ENCODE measurements at regions not wholly inside any gene's neighbourhood (a gene's known extent, or its start where the extent isn't known, plus 50 kb on each side); places are given as distances from the start of the nearest gene placed in this dataset.

DNA sequence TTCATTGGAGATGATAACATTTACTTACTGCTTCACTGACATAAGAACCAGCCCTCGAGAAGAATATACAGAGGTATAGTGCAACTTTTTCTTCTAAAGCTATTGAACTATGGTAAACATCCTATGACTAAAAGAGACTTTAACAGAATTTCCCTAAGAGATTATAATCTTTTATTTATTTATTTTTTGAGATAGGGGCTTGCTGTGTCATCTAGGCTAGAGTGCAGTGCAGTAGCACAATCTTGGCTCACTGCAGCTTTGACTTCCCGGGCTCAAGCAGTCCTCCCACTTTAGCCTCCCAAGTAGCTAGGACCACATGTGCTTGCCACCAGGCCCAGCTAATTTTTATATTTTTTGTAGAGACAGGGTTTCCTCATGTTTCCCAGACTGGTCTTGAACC, 258.5 kb upstream of the FERD3L start:
- 100% methylated on average over 1 of the region's 2 CpGs for WGBS (ENCODE audit: insufficient coverage)
- Histone ChIP-seq H3K27me3 (ENCODE audit: control insufficient read depth, insufficient read depth, low read length) (no peaks in the 10 kb centered on the region), H3K36me3 (ENCODE audit: control insufficient read depth, insufficient read depth, low read length) (no peaks in the 10 kb centered on the region), H3K27ac (ENCODE audit: low read depth, low read length) (no peak overlapping the region), H3K4me1 (ENCODE audit: control insufficient read depth, insufficient read depth, low read length) (no peaks in the 10 kb centered on the region), H3K9me3 (ENCODE audit: control insufficient read depth, insufficient read depth, low read length) (no peaks in the 10 kb centered on the region), H3K4me3 (ENCODE audit: low read depth, low read length) (no peak overlapping the region)
- DNase-seq (ENCODE audit: low read depth in 4 of 6, low spot score in 6 of 6) = no peak

DNA sequence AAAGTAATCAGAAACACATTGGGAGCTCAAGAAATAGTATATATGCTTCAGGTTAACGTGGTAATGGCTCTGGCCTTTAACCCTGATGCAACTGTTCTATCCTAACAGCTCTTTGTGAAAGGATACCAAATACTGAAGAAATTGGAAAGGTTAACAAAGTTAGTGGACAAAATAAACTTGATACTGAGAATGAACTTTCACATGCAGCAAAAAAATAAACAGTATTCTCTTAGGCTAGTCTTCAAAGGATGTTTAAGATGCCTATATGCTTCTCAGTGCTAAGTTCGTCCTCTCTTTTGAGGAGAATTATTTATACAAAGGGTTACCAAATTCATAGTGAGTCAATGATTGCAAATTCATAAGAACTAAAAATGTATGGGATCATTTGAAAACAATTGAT, 256.2 kb upstream of the FERD3L start:
- Histone ChIP-seq H3K9me3 (ENCODE audit: control insufficient read depth, insufficient read depth, low read length) (no peaks in the 10 kb centered on the region), H3K27me3 (ENCODE audit: control insufficient read depth, insufficient read depth, low read length) (no peaks in the 10 kb centered on the region), H3K36me3 (ENCODE audit: control insufficient read depth, insufficient read depth, low read length) (no peaks in the 10 kb centered on the region), H3K27ac (ENCODE audit: low read depth, low read length) (no peak overlapping the region), H3K4me1 (ENCODE audit: control insufficient read depth, insufficient read depth, low read length) (no peaks in the 10 kb centered on the region), H3K4me3 (ENCODE audit: low read depth, low read length) (no peak overlapping the region)
- no peak for DNase-seq (ENCODE audit: low read depth in 4 of 6, low spot score in 6 of 6)
- no CpG with 5 or more reads among the region's 2 CpGs for WGBS (ENCODE audit: insufficient coverage)

DNA sequence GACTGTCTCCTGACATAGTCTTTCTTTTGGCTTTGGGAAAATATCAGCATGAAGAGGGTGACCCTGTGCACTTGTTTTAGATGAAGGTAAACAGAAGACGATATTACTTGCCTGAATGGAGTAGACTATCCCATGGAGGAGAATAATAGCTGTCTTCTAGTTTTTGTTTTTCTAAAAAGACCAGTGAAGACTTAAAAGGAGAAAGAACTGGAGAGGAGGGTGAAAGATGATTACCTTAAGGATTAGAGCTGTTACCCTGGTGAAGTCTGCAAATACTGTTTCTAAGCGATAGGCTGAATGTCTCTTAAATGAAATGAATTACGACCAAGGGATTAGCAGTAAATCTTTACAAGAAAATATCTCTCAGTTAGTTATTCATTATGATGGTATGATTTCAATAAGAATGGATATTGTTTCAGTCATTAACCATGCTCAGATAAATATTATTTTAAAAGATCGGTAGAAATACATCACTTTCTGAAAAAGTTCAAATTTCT, 255.6 kb upstream of the FERD3L start:
- Histone ChIP-seq H3K4me3 (ENCODE audit: low read depth, low read length) (no peak overlapping the region), H3K27ac (ENCODE audit: low read depth, low read length) (no peak overlapping the region), H3K36me3 (ENCODE audit: control insufficient read depth, insufficient read depth, low read length) (no peaks in the 10 kb centered on the region), H3K27me3 (ENCODE audit: control insufficient read depth, insufficient read depth, low read length) (no peaks in the 10 kb centered on the region), H3K4me1 (ENCODE audit: control insufficient read depth, insufficient read depth, low read length) (no peaks in the 10 kb centered on the region), H3K9me3 (ENCODE audit: control insufficient read depth, insufficient read depth, low read length) (no peaks in the 10 kb centered on the region)
- WGBS (ENCODE audit: insufficient coverage) = 0% methylated on average over 1 of the region's 4 CpGs
- no peak for DNase-seq (ENCODE audit: low read depth in 4 of 6, low spot score in 6 of 6)

DNA sequence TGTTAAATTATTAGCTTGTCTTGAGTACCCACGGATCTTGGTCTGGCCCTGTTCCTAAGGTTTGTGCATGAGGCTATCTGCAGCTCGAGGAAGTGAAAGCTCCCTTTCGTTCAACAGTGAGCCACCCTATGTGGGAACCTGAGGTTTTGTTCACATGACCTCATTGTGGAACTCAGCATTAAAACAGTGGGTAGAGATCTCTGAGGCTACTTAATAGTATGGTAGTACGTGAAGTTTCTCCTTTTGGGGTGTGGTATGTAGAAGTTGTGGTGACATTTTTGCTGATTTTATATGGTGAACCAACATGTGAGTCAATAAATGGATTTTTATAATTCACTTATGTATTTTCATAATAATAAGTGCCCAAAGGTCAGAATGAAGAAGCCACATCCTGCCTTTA, 252.7 kb upstream of the FERD3L start:
- no peak for DNase-seq (ENCODE audit: low read depth in 4 of 6, low spot score in 6 of 6)
- Histone ChIP-seq H3K4me1 (ENCODE audit: control insufficient read depth, insufficient read depth, low read length) (no peaks in the 10 kb centered on the region), H3K27me3 (ENCODE audit: control insufficient read depth, insufficient read depth, low read length) (no peaks in the 10 kb centered on the region), H3K9me3 (ENCODE audit: control insufficient read depth, insufficient read depth, low read length) (no peaks in the 10 kb centered on the region), H3K27ac (ENCODE audit: low read depth, low read length) (no peak overlapping the region), H3K36me3 (ENCODE audit: control insufficient read depth, insufficient read depth, low read length) (no peaks in the 10 kb centered on the region), H3K4me3 (ENCODE audit: low read depth, low read length) (no peak overlapping the region)
- WGBS (ENCODE audit: insufficient coverage) = 89% methylated on average over 4 of the region's 4 CpGs

DNA sequence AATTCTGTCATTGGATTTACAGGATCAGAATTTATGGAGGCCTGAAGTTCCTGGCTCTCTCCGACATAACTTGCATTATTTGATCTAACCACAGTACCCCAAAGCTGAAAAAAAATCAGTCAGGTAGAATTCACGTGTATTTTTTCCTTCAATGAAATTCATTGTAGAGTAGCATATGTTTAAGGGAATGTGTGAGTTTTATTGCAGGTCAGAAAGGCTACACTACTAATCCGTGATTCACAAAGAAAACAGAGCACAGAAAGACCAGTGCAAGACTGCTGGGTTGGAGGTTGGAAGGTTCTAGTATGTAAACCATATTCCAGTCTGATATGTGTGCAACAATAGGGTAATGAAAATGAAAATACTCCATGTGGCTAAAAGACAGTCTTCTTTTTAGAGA, 247.0 kb upstream of the FERD3L start:
- H3K4me3 ChIP-seq (ENCODE audit: low read depth, low read length) = no peak overlapping the region
- H3K9me3 ChIP-seq (ENCODE audit: control insufficient read depth, insufficient read depth, low read length) = no peaks in the 10 kb centered on the region
- DNase-seq (ENCODE audit: low read depth in 4 of 6, low spot score in 6 of 6) = no peak
- H3K36me3 ChIP-seq (ENCODE audit: control insufficient read depth, insufficient read depth, low read length) = no peaks in the 10 kb centered on the region
- no peaks in the 10 kb centered on the region for H3K4me1 ChIP-seq (ENCODE audit: control insufficient read depth, insufficient read depth, low read length)
- no CpG with 5 or more reads among the region's 3 CpGs for WGBS (ENCODE audit: insufficient coverage)
- H3K27ac ChIP-seq (ENCODE audit: low read depth, low read length) = no peak overlapping the region
- no peaks in the 10 kb centered on the region for H3K27me3 ChIP-seq (ENCODE audit: control insufficient read depth, insufficient read depth, low read length)

DNA sequence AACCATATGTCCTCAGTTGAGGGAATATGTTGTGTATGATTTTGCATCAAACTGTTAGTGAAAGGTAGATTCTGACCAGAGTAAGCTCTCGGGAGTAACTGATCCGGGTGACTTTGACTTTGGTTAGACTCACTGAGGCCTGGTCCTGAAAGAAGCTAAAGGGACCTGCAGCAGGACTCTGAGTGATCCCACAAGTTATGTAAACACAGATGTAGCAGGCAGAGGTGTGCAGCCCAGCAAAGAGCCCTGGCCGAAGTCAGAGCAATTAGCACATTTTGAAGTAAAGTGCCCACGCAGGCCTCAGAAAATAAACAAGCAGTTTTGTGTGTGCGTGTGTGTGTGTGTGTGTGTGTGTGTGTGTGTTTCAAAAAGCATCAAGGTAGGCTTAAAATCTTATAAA, 245.6 kb upstream of the FERD3L start:
- 64% methylated on average over 4 of the region's 5 CpGs for WGBS (ENCODE audit: insufficient coverage)
- no peaks in the 10 kb centered on the region for H3K27me3 ChIP-seq (ENCODE audit: control insufficient read depth, insufficient read depth, low read length)
- H3K27ac ChIP-seq (ENCODE audit: low read depth, low read length) = no peak overlapping the region
- no peak overlapping the region for H3K4me3 ChIP-seq (ENCODE audit: low read depth, low read length)
- H3K9me3 ChIP-seq (ENCODE audit: control insufficient read depth, insufficient read depth, low read length) = no peaks in the 10 kb centered on the region
- H3K4me1 ChIP-seq (ENCODE audit: control insufficient read depth, insufficient read depth, low read length) = no peaks in the 10 kb centered on the region
- no peaks in the 10 kb centered on the region for H3K36me3 ChIP-seq (ENCODE audit: control insufficient read depth, insufficient read depth, low read length)
- DNase-seq (ENCODE audit: low read depth in 4 of 6, low spot score in 6 of 6) = no peak

DNA sequence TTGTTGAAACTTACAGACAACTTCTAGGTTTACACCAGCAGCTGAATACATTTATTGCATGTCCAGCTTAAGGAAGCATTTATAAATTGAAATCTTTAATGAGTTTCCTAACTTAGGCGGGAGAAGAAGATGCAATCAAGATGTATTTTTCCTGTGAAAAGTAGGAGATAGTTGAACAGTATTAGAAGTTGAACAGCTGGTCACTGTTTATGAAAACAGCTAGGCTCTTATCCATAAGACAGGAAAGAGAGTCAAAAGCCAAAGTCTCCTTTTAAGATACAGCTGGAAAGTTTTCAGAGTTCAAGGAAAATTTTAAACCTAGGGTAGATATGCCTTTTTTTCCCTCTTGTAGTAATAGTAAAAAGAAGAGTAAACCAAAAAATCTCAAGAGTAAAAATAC, 236.1 kb upstream of the FERD3L start:
- no peaks in the 10 kb centered on the region for H3K4me1 ChIP-seq (ENCODE audit: control insufficient read depth, insufficient read depth, low read length)
- H3K27me3 ChIP-seq (ENCODE audit: control insufficient read depth, insufficient read depth, low read length) = no peaks in the 10 kb centered on the region
- no peak overlapping the region for H3K27ac ChIP-seq (ENCODE audit: low read depth, low read length)
- H3K9me3 ChIP-seq (ENCODE audit: control insufficient read depth, insufficient read depth, low read length) = no peaks in the 10 kb centered on the region
- H3K4me3 ChIP-seq (ENCODE audit: low read depth, low read length) = no peak overlapping the region
- no peak for DNase-seq (ENCODE audit: low read depth in 4 of 6, low spot score in 6 of 6)
- WGBS (ENCODE audit: insufficient coverage) = 71% methylated on average over 1 of the region's 1 CpG
- no peaks in the 10 kb centered on the region for H3K36me3 ChIP-seq (ENCODE audit: control insufficient read depth, insufficient read depth, low read length)

DNA sequence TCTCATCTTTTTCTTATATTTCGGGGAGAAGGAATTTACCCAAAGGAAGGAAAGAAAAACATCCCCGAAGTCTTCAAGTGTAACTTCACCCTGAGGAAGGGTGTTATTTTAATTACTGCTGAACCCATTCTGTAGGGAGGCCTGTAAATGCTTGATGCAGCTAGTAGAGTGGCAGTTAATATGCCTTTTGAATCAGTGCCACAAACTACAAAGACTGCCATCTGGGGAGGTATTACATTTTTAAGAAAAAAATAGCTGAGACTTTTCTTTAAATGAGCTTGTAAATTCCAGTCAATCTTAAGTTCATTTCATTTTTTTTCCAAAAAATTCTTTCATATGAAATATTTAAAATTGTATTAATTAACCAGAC, 233.1 kb upstream of the FERD3L start:
- Histone ChIP-seq H3K27me3 (ENCODE audit: control insufficient read depth, insufficient read depth, low read length) (no peaks in the 10 kb centered on the region), H3K4me3 (ENCODE audit: low read depth, low read length) (peak overlapping the region; percentile 26), H3K4me1 (ENCODE audit: control insufficient read depth, insufficient read depth, low read length) (no peaks in the 10 kb centered on the region), H3K9me3 (ENCODE audit: control insufficient read depth, insufficient read depth, low read length) (no peaks in the 10 kb centered on the region), H3K27ac (ENCODE audit: low read depth, low read length) (peak overlapping the region; percentile 69), H3K36me3 (ENCODE audit: control insufficient read depth, insufficient read depth, low read length) (no peaks in the 10 kb centered on the region)
- WGBS (ENCODE audit: insufficient coverage) = no CpG with 5 or more reads among the region's 2 CpGs
- peak in 2 of 6 donors; percentile 23 to 48 for DNase-seq (ENCODE audit: low read depth in 4 of 6, low spot score in 6 of 6)

DNA sequence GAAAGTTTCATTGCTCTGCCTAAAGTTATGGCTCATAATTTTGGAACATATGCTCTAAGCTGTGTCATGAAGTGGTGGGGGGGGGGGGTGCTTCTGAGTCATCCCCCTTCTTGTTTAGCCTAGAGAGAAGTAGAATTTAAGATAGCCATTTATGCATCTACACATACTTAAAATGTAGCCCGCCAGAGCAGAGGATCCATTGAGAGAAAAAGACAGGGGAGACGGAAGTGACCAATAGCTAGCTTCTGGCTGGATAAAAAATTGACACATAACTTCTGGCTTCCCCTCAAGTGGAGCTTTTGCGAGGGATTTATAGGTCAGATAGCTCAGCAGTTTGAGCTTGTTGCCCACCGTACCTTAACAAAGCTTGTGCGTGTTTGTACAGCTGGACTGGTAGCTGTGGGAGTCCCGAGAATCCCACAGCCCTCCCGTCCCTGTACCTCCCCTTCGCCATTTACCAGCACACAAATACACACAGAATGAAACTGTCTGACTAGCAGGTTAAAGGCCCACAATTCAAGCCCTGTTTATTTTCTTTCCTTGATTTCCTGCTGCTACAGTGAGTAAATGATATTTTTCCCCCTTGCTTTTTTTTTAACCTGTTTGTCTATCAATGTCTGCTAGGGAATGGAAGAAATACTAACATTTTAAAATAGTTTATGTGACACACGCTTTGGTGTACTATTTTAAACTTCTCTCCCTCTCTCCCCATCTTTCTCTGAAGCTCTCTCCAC, 232.6 kb upstream of the FERD3L start:
- Histone ChIP-seq H3K27ac (ENCODE audit: low read depth, low read length) (peak overlapping the region; percentile 69), H3K27me3 (ENCODE audit: control insufficient read depth, insufficient read depth, low read length) (no peaks in the 10 kb centered on the region), H3K36me3 (ENCODE audit: control insufficient read depth, insufficient read depth, low read length) (no peaks in the 10 kb centered on the region), H3K4me3 (ENCODE audit: low read depth, low read length) (peak overlapping the region; percentile 26), H3K4me1 (ENCODE audit: control insufficient read depth, insufficient read depth, low read length) (no peaks in the 10 kb centered on the region), H3K9me3 (ENCODE audit: control insufficient read depth, insufficient read depth, low read length) (no peaks in the 10 kb centered on the region)
- peak in 5 of 6 donors; percentile 7 to 70 (median 19) for DNase-seq (ENCODE audit: low read depth in 4 of 6, low spot score in 6 of 6)
- WGBS (ENCODE audit: insufficient coverage) = 39% methylated on average over 6 of the region's 9 CpGs

DNA sequence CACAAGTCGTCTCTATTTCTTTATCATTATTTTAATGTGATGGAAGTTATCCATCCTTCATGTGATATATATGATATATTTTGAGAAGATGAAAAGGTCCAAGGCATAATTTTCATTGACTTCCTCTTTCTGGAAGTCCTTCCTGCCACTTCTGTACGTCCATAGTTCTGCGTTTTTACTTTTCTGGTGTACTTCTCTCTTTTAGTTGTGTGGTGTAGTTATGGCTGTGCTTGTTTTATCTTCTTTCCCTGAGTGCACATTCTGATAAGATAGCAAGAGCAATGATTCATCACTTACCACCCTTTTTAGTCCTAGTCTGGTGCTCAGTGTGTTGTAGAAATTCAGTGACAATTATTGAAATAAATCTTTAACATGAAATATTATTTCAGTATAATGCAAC, 231.3 kb upstream of the FERD3L start:
- Histone ChIP-seq H3K27ac (ENCODE audit: low read depth, low read length) (no peak overlapping the region), H3K9me3 (ENCODE audit: control insufficient read depth, insufficient read depth, low read length) (no peaks in the 10 kb centered on the region), H3K27me3 (ENCODE audit: control insufficient read depth, insufficient read depth, low read length) (no peaks in the 10 kb centered on the region), H3K4me1 (ENCODE audit: control insufficient read depth, insufficient read depth, low read length) (no peaks in the 10 kb centered on the region), H3K4me3 (ENCODE audit: low read depth, low read length) (no peak overlapping the region), H3K36me3 (ENCODE audit: control insufficient read depth, insufficient read depth, low read length) (no peaks in the 10 kb centered on the region)
- DNase-seq (ENCODE audit: low read depth in 4 of 6, low spot score in 6 of 6) = no peak
- no CpG with 5 or more reads among the region's 3 CpGs for WGBS (ENCODE audit: insufficient coverage)
